Ascending aorta (tissue), 2 donors: ENCODE measurements at regions not wholly inside any gene's neighbourhood (a gene's known extent, or its start where the extent isn't known, plus 50 kb on each side); places are given as distances from the start of the nearest gene placed in this dataset.

Experiments used
- DNase-seq, 2 donors: peaks; one replicate each; pipeline ENCODE4 v3.0.0-alpha.2; 2019; ENCODE audit warnings: low spot score in 2 of 2
- H3K27ac ChIP-seq, 2 donors: fragments of 200-600 bp; sonication (generic); one replicate each; pipeline ENCODE4 v1.5.1; 2016 to 2017; ENCODE audit warnings: mild to moderate bottlenecking in 1 of 2
- H3K27me3 ChIP-seq: fragments of 200-600 bp; sonication (generic); one replicate; pipeline ENCODE4 v1.5.1; 2017
- H3K36me3 ChIP-seq, 2 donors: fragments of 200-600 bp; sonication (generic); one replicate each; pipeline ENCODE4 v1.5.1; 2016
- H3K4me1 ChIP-seq, 2 donors: fragments of 200-600 bp; sonication (generic); one replicate each; pipeline ENCODE4 v1.5.1; 2016 to 2017; ENCODE audit warnings: mild to moderate bottlenecking in 1 of 2
- H3K4me3 ChIP-seq, 2 donors: fragments of 200-600 bp; sonication (generic); one replicate each; pipeline ENCODE4 v1.5.1; 2016 to 2017; ENCODE audit warnings: mild to moderate bottlenecking in 1 of 2
- H3K9me3 ChIP-seq, 2 donors: fragments of 200-600 bp; sonication (generic); one replicate each; pipeline ENCODE4 v1.5.1; 2016
- CTCF ChIP-seq, 3 experiments: fragments of 200-600 bp in 2 of 3; fragments of 450-650 bp in 1 of 3; sonication (generic) in 2 of 3; IDR thresholded peaks; one replicate each; pipeline ENCODE4 v1.5.1; 2016 to 2019; ENCODE audit warnings: antibody characterized with exemption in 3 of 3, mild to moderate bottlenecking in 1 of 3, moderate library complexity in 1 of 3
- intact Hi-C: fragments of 100-400 bp; cut with DNase I; formaldehyde crosslinking; loops from one replicate; pipeline ENCODE4 v1.15.1; 2023

DNA sequence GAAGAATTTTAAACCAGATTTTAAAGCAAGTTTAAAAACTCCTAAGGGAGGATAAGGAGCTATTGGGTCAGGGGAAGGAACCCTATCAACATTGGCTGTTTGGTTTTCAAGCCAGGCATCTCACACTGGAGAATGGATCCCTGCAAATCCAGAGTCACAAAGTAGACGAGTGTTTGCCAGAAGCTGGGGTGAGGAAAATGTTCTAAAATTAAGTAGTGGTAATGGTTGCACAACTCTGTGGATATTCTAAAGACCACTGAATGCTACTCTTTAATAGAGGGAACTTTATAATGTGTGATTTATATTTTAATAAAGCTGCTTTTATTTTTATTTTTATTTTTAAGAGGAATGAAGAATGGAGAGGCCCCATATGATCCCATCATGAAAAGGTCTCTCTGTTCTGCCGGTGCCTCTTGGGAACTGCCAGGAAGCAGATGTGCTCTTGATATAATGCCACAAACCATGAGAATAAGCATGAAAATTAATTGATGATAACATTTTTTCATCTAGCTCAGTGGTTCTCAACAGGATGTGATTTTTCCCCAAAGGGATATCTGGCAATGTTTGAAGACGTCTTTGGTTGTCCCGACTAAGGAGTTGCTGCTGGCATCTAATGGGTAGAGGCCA lies 379.0 kb upstream of the CNR1 start:
- TF ChIP-seq CTCF (IDR thresholded peaks at IDR 0.05): no peak
- Histone ChIP-seq H3K4me3 (no peak overlapping the region), H3K9me3 (no peaks in the 10 kb centered on the region), H3K4me1 (no peaks in the 10 kb centered on the region), H3K36me3 (no peaks in the 10 kb centered on the region), H3K27me3 (no peaks in the 10 kb centered on the region), H3K27ac (no peak overlapping the region)
- DNase-seq: no peak
- intact Hi-C loops: no loop called here

GRCh38 chr6:88539295-88539764 lies 373.2 kb upstream of the CNR1 start:
- TF ChIP-seq CTCF (IDR thresholded peaks at IDR 0.05): no peak
- Histone ChIP-seq H3K9me3 (no peaks in the 10 kb centered on the region), H3K36me3 (no peaks in the 10 kb centered on the region), H3K27me3 (no peaks in the 10 kb centered on the region), H3K4me3 (no peak overlapping the region), H3K4me1 (no peaks in the 10 kb centered on the region), H3K27ac (no peak overlapping the region)
- intact Hi-C loops: no loop called here
- no peak for DNase-seq

DNA sequence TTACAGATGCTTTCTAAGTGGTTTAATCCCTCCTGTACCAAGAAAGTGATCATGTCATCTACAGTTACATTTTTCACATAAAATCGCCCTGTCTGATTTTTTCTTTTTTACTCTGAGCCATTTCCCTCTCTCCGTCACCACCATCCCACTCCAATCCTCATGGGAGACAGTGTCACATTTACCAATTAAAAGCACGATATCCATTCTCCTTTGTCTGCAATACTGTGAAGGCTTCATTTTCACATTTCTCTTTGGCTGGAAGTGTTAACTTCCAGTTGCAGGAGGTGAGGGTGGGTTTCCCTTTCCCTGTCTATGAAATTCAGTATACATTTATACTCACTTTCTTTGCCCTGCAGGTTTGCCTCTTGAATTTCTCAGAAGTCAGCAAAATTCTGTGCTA lies 372.7 kb upstream of the CNR1 start:
- no peak overlapping the region for H3K4me3 ChIP-seq
- no peak for TF ChIP-seq CTCF (IDR thresholded peaks at IDR 0.05)
- no peaks in the 10 kb centered on the region for H3K27me3 ChIP-seq
- no peak overlapping the region for H3K27ac ChIP-seq
- no peaks in the 10 kb centered on the region for H3K4me1 ChIP-seq
- intact Hi-C loops: no loop called here
- no peaks in the 10 kb centered on the region for H3K9me3 ChIP-seq
- H3K36me3 ChIP-seq: no peaks in the 10 kb centered on the region
- no peak for DNase-seq

DNA sequence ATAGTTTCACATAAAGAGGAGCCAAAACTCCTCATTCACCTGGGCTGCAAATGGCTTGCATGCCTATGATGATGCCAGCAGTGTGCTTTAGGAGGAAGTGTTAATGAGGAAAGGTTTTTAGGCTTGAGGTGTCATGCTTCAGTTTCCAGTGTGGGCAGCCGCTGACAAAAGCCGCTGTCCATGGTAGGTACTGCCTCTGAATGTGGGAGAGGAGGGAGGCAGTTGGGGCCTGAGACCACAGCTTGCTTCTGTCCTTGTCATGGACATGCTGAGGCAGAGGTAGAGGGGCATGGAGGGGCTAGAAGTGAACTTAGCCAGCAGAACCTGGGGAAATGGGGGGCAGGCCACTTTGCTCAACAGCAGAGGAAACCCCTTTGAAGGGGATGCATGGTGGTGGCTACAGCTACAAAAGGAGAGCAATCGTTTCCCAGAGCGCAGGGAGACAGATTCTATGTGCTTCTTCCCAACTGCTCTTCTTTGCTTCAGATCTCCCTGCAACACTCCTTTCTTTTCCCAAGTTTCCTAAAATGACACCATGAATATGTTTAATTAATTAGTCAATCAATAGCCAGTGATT lies 372.1 kb upstream of the CNR1 start:
- H3K4me1 ChIP-seq: no peaks in the 10 kb centered on the region
- intact Hi-C loops: no loop called here
- no peak for TF ChIP-seq CTCF (IDR thresholded peaks at IDR 0.05)
- H3K27me3 ChIP-seq: no peaks in the 10 kb centered on the region
- H3K36me3 ChIP-seq: no peaks in the 10 kb centered on the region
- H3K9me3 ChIP-seq: no peaks in the 10 kb centered on the region
- no peak overlapping the region for H3K27ac ChIP-seq
- H3K4me3 ChIP-seq: no peak overlapping the region
- DNase-seq: no peak

- DNase-seq: no peak
- H3K4me1 ChIP-seq: no peaks in the 10 kb centered on the region
- no peaks in the 10 kb centered on the region for H3K27me3 ChIP-seq
- H3K36me3 ChIP-seq: no peaks in the 10 kb centered on the region
- intact Hi-C loops: no loop called here
- H3K9me3 ChIP-seq: no peaks in the 10 kb centered on the region
- TF ChIP-seq CTCF (IDR thresholded peaks at IDR 0.05): no peak
- H3K4me3 ChIP-seq: no peak overlapping the region
- H3K27ac ChIP-seq: no peak overlapping the region
Measured at GRCh38 chr6:88536071-88536625, 370.0 kb upstream of the CNR1 start.
